ENCODE measurements at regions not wholly inside any gene's neighbourhood (a gene's known extent, or its start where the extent isn't known, plus 50 kb on each side); places are given as distances from the start of the nearest gene placed in this dataset.

DNA sequence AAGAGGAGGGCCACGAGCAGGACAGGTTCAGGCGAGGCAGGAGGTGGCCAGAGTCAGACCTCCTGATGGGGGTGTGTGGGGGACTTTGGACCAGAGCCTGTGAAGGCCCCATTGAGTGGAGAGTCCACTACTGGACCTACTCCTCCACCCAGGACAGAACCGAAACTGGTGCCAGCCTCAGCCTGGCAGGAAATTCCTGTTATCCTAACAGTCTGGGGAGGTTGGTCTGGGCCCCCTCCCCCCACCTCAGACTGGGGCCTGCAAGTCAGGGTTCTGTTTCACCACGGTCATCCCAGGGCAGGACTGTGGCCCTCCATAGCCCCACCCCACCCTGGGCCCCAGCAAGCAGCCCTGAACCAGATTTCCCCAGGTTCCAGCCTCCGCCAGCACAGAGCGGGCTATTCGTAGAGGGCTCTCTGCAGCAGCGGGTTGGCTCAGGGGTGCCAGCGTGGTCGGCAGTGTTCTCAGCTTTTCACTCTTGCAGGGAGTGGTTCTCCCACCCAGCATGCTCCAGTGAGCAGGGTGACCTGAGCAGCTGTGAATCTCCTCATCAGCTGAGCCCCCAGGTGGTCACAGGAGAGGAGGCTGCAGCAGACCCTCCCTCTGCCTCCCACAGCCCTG lies 217.3 kb downstream of the TBC1D2B start:
- no peak for TF ChIP-seq CTCF (IDR thresholded peaks at IDR 0.05; ENCODE audit: insufficient read depth, low read length)
- no peak overlapping the region for H3K4me3 ChIP-seq (ENCODE audit: low read depth, low read length)
- DNase-seq (ENCODE audit: low read depth): no peak

GRCh38 chr15:77859491-77860060 lies 217.9 kb downstream of the TBC1D2B start:
- TF ChIP-seq CTCF (IDR thresholded peaks at IDR 0.05; ENCODE audit: insufficient read depth, low read length): no peak
- no peak overlapping the region for H3K4me3 ChIP-seq (ENCODE audit: low read depth, low read length)
- DNase-seq (ENCODE audit: low read depth): no peak

DNA sequence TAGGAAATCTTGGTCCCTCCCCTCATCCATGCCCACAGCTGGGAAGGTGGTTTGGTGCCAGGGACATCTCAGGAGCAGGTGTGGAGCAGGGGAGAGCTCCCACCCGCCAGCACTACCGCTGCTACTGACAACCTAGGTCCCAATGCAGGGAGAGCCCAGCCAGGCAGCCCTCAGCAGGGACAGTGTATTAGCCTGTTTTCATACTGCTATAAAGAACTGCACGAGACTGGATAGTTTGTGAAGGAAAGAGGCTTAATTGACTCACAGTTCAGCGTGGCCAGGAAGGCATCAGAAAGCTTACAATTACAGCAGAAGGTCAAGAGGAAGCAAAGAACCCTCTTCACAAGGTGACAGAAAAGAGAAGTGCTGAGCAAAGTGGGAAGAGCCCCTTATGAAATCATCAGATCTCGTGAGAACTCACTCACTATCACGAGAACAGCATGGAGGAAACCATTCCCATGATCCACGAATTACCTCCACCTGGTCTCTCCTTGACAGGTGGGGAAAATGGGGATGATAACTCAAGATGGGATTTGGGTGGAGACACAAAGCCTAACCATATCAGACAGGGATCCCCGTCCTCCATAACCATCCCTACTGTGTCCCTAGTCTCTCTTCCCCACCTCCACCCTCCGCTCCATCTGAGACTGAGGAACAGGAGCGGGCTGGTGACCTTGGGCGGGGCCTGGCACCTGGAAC lies 218.6 kb downstream of the TBC1D2B start:
- DNase-seq (ENCODE audit: low read depth): no peak
- H3K4me3 ChIP-seq (ENCODE audit: low read depth, low read length): no peak overlapping the region
- TF ChIP-seq CTCF (IDR thresholded peaks at IDR 0.05; ENCODE audit: insufficient read depth, low read length): no peak

GRCh38 chr15:77857419-77857818 lies 220.1 kb downstream of the TBC1D2B start:
- no peak for DNase-seq (ENCODE audit: low read depth)
- no peak for TF ChIP-seq CTCF (IDR thresholded peaks at IDR 0.05; ENCODE audit: insufficient read depth, low read length)

GRCh38 chr15:77856705-77857346 lies 220.7 kb downstream of the TBC1D2B start:
- no peak for DNase-seq (ENCODE audit: low read depth)
- no peak for TF ChIP-seq CTCF (IDR thresholded peaks at IDR 0.05; ENCODE audit: insufficient read depth, low read length)

More at GRCh38 chr15:77857419-77857818, 220.1 kb downstream of the TBC1D2B start:
- no peak overlapping the region for H3K4me3 ChIP-seq (ENCODE audit: low read depth, low read length)

DNA sequence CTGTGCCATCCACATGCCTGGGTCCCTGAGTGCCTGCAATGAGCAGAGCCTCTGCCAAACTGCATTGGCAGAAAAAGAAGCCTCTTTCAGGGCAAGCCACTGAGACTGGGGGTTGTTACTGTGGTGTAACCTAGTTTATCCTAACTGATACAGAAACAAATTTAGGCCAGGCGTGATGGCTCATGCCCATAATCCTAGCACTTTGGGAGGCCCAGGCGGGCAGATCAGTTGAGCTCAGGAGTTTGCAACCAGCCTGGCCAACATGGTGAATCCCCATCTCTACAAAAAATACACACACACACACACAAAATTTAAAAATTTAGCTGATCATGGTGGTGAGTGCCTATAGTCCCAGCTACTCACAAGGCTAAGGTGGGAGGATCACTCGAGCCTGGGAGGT lies 221.6 kb downstream of the TBC1D2B start:
- DNase-seq (ENCODE audit: low read depth): no peak
- no peak overlapping the region for H3K4me3 ChIP-seq (ENCODE audit: low read depth, low read length)
- no peak for TF ChIP-seq CTCF (IDR thresholded peaks at IDR 0.05; ENCODE audit: insufficient read depth, low read length)

More at GRCh38 chr15:77856705-77857346, 220.7 kb downstream of the TBC1D2B start:
- no peak overlapping the region for H3K4me3 ChIP-seq (ENCODE audit: low read depth, low read length)
